Heart left ventricle (tissue), 13 donors: ENCODE measurements at regions not wholly inside any gene's neighbourhood (a gene's known extent, or its start where the extent isn't known, plus 50 kb on each side); places are given as distances from the start of the nearest gene placed in this dataset.

Source experiments
- POLR2A ChIP-seq, 2 donors: fragments of 450-650 bp; IDR thresholded peaks; one replicate each; pipeline ENCODE4 v1.6.1; 2017; ENCODE audit warnings: antibody characterized with exemption in 2 of 2, mild to moderate bottlenecking in 2 of 2, moderate library complexity in 2 of 2
- TF ChIP-seq, protein P1 (sequence below), 12 donors: fragments of 200-600 bp; sonication (generic) in 4 of 12; IDR thresholded peaks; one replicate each; pipeline versions ENCODE4 v1.5.0 to v1.8.0; 2018 to 2022; ENCODE audit warnings: antibody characterized with exemption in 12 of 12, mild to moderate bottlenecking in 5 of 12
- donor health status: ischemic (EF 13 %, LVEDD 7.1; RV severe dilation, severe dysfunction).
- donor health status: DM: no; HTN: yes; CAD: no.
- donor health status: DM: no; HTN: no; CAD: no.
- donor health status: ischemic (EF 25% LVEDD 6.9; RV normal size, moderate dysfunction).
- donor health status: ischemic (EF 25% LVEDD 5.7; RV mildly dilated, moderate dysfunction).
- donor health status: ischemic (EF 35%, LVEDD 5.7; RV mildly dilated, moderate dysfunction).
- donor health status: nonischemic (EF 11% LVEDD 7.7; RV severe dilation, severe dysfunction).
- donor health status: DM: yes; HTN: yes; CAD: no.
- donor health status: PGD.
- donor health status: ischemic (EF 29% LVEDD 5.4; RV normal size, mild dysfunction).
- donor health status: nonischemic (EF 23%, LVEDD 6.1; RV moderate dilation, normal function).

- TF ChIP-seq, protein P1, sequence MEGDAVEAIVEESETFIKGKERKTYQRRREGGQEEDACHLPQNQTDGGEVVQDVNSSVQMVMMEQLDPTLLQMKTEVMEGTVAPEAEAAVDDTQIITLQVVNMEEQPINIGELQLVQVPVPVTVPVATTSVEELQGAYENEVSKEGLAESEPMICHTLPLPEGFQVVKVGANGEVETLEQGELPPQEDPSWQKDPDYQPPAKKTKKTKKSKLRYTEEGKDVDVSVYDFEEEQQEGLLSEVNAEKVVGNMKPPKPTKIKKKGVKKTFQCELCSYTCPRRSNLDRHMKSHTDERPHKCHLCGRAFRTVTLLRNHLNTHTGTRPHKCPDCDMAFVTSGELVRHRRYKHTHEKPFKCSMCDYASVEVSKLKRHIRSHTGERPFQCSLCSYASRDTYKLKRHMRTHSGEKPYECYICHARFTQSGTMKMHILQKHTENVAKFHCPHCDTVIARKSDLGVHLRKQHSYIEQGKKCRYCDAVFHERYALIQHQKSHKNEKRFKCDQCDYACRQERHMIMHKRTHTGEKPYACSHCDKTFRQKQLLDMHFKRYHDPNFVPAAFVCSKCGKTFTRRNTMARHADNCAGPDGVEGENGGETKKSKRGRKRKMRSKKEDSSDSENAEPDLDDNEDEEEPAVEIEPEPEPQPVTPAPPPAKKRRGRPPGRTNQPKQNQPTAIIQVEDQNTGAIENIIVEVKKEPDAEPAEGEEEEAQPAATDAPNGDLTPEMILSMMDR (IDR thresholded peaks at IDR 0.05), result no peak
- TF ChIP-seq POLR2A (IDR thresholded peaks at IDR 0.05), result no peak
Measured at GRCh38 chr3:165638034-165638433, 199.2 kb downstream of the BCHE start.
